Hematopoietic multipotent progenitor cell treated with erythropoietin and hydrocortisone succinate and interleukin-3 and kit ligand, for 15 days (in vitro differentiated cells): ENCODE measurements at regions not wholly inside any gene's neighbourhood (a gene's known extent, or its start where the extent isn't known, plus 50 kb on each side); places are given as distances from the start of the nearest gene placed in this dataset.
"Not testable (repeated sequence)": the region's sequence is repeated elsewhere in the genome, so short reads cannot be mapped to it uniquely, and the experiment has no call there.

ENCODE experiments used
- DNase-seq: peaks from one replicate; pipeline ENCODE4 v3.0.0-alpha.2; 2015; ENCODE audit warnings: low spot score

- DNase-seq = no peak
Measured at GRCh38 chr4:57234252-57234775, 124.1 kb upstream of the IGFBP7 start.

GRCh38 chr4:57233386-57233785, 123.2 kb upstream of the IGFBP7 start:
- DNase-seq = no peak

DNA sequence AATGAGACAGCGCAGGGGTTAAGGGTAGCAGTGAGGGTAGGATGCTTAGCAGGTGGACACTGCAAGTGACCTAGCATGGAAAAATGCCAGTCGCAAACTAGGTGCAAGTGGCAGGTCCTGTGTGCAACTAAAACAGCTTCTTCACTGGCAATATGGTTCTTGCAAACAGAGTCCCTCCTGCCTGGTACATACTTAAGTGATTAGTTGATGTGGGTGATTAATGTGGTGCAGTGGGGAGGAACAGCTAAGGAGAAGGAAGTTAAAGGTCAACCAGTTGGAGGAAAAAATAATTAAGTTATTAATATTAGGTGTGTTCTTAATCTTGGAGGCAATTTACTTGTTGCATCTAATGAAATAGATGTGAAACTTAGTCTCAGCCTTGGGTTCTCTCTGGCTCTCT, 121.6 kb upstream of the IGFBP7 start:
- DNase-seq = no peak

DNA sequence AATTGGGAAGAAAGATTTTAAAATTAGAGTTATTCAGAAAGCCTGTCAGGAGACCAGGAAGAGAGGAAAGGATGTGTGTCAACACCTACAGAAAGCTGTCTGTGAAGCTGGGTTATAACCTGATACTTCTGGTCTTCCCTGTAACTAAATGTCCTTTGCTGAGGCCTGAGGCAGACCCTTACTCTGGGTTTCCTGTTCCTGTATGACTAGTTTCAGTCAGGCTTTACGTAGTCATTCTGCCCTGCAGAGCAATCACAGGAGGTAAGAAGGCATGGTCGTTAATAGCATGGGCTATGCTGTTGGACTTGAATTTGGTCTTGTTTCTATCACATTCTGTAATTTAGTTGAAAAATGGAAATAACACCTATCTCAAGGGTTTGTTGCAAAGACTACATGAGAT, 110.5 kb upstream of the IGFBP7 start:
- no peak for DNase-seq

- no peak for DNase-seq
Measured at GRCh38 chr4:57220172-57220571, 110.0 kb upstream of the IGFBP7 start.

DNA sequence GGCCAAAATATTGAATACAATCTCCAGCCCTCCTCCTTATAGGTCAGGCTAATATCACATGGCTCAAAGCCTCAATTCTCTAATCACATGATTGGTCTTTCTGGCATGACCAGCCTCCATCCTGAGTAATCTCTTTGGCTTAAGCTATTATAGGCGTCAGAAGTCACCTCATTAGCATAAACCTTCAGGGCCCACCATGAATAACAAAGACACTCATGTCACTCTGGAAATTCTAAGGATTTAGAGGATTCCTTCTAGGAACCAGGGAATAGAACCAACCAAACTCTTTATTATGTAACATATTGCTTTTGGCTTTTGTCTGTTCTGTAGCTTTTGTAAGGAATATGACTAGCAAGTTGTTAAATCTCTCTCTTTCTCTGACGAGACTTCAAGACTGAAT, 109.2 kb upstream of the IGFBP7 start:
- no peak for DNase-seq

GRCh38 chr4:57214654-57215411, 104.6 kb upstream of the IGFBP7 start:
- DNase-seq = no peak

DNA sequence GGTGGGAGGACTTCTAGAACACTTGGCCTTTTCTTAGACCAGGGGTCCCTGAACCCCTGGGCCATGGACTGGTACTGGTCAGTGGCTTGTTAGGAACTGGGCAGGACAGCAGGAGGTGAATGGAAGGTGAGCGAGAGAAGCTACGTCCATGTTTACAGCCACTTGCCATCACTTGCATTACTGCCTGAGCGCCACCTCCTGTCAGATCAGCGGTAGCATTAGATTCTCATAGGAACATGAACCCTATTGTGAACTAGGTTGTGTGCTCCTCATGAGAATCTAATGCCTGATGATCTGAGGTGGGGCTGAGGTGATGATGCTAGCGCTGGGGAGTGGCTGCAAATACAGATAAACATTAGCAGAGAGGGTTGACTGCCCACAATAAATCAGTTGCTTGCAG, 100.9 kb upstream of the IGFBP7 start:
- DNase-seq = no peak

DNA sequence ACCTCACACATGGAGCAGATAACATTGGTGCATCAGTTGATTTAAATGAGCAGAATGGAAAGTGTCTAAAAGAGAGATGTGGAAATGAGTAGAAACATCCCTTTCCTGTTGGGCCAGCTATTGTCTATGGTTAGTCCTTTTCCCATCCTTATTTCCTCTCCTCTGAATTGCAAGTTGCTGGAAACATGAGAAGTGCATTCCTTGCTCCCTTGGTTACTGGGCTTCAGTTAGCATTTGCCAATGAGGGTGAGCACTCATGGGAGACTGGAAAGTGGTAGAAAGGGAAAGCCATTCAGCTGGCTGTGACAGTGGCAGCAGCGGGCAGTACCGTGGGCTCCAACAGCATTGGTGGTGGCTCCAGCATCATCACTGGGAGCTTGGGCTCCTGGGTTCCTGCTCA, 96.0 kb upstream of the IGFBP7 start:
- DNase-seq = no peak

GRCh38 chr4:57205580-57205979, 95.4 kb upstream of the IGFBP7 start:
- DNase-seq = no peak

GRCh38 chr4:57200799-57201327, 90.7 kb upstream of the IGFBP7 start:
- DNase-seq = no peak

GRCh38 chr4:57199267-57199666, 89.1 kb upstream of the IGFBP7 start:
- DNase-seq = no peak

- no peak for DNase-seq
Measured at GRCh38 chr4:57195622-57196021, 85.4 kb upstream of the IGFBP7 start.

DNA sequence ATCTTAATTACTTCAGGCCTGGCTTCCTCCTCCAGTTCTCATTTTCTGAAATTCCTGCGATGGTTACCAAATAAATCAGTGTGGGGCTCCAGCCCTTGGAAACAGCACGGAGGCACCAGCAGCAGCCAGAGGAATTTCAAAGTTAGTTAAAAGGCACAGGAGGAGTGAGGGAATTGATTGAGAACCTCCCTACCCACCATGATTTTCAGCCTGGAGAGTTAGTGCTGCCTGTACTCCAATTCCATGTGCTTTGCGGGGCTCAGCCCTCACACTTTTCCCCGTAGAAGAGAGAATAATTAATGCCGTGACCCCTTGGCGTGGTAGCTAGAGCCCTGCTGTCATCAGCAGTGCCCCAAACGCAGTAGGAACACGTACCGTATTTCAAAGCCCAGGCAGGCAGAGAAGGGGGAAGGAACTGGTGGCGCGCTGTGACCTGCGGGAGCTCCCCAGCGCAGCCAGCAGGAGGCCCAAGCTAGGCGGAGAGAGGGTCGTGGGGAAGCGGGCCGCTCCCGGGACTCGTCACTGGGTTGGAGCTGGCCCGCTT, 84.0 kb upstream of the IGFBP7 start:
- DNase-seq = no peak

- no peak for DNase-seq
Measured at GRCh38 chr4:57193209-57193810, 83.1 kb upstream of the IGFBP7 start.

GRCh38 chr4:57191523-57192034, 81.4 kb upstream of the IGFBP7 start:
- DNase-seq = no peak

GRCh38 chr4:57190601-57191481, 80.7 kb upstream of the IGFBP7 start:
- peak; percentile 49 for DNase-seq

DNA sequence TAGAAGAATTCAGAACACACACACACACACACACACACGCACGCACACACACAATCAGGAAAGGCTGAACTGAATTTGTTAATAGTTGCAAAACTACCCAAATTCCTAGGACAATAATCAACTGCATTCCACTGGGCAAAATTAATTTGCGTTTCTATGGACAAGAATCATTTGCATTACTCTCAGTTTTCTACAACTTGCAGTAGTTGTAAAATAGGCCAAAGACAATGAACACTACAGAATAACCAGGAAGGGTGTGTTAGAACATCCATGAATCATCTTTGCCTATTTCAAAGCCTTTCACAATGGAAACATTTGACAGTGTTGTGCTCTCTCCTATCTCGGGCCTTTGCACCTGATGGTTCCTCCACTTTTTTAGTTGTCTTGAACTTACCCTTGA, 77.1 kb upstream of the IGFBP7 start:
- DNase-seq = no peak

- DNase-seq = no peak
Measured at GRCh38 chr4:57184378-57185029, 74.3 kb upstream of the IGFBP7 start.

- no peak for DNase-seq
Measured at GRCh38 chr4:57182132-57182874, 72.1 kb upstream of the IGFBP7 start.

DNA sequence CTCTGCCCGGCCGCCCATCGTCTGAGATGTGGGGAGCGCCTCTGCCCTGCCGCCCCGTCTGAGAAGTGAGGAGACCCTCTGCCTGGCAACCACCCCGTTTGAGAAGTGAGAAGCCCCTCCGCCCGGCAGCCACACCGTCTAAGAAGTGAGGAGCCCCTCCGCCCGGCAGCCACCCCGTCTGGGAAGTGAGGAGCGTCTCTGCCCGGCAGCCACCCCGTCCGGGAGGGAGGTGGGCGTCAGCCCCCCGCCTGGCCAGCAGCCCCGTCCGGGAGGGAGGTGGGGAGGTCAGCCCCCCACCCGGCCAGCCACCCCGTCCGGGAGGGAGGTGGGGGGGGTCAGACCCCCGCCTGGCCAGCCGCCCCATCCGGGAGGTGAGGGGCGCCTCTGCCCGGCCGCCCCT, 63.0 kb upstream of the IGFBP7 start:
- not testable (repeated sequence) for DNase-seq
